ENCODE measurements at regions not wholly inside any gene's neighbourhood (a gene's known extent, or its start where the extent isn't known, plus 50 kb on each side); places are given as distances from the start of the nearest gene placed in this dataset.
"Not testable (repeated sequence)": the region's sequence is repeated elsewhere in the genome, so short reads cannot be mapped to it uniquely, and the experiment has no call there.

- no peak overlapping the region for H3K9ac ChIP-seq (ENCODE audit: low read length)
- POLR2A ChIA-PET, result no interaction called here
- no peaks in the 10 kb centered on the region for H3K9me3 Mint-ChIP-seq (ENCODE audit: insufficient read depth)
- no peaks in the 10 kb centered on the region for H3K27me3 ChIP-seq (replicated peaks in 1 of 4; ENCODE audit: control extremely low read depth in 1 of 4, control insufficient read depth in 3 of 4, insufficient read depth in 4 of 4, low read length in 3 of 4)
- H3K9me3 ChIP-seq (ENCODE audit: control extremely low read depth in 1 of 3, control insufficient read depth in 2 of 3, insufficient read depth in 1 of 3, low read length in 2 of 3), result peaks cover 0 to 41% (median 3%) of the 10 kb centered on the region in 3 donors
- H3K4me3 ChIP-seq (ENCODE audit: control extremely low read depth in 1 of 5, extremely low read depth in 1 of 5, insufficient read depth in 1 of 5, low read depth in 2 of 5, low read length in 4 of 5), result no peak overlapping the region
- H3K36me3 ChIP-seq (replicated peaks in 1 of 2; ENCODE audit: control extremely low read depth in 1 of 2, control insufficient read depth in 1 of 2, extremely low read depth in 1 of 2, insufficient read depth in 2 of 2, low read length in 1 of 2), result no peaks in the 10 kb centered on the region
- TF ChIP-seq CTCF (IDR thresholded peaks at IDR 0.05), result no peak
- TF ChIP-seq EZH2 (IDR thresholded peaks at IDR 0.05; ENCODE audit: borderline replicate concordance, insufficient read depth, low read depth, low read length, poor library complexity, severe bottlenecking), result no peak
- H3K27me3 Mint-ChIP-seq, result no peaks in the 10 kb centered on the region
- CTCF ChIA-PET, result no interaction called here
- DNase-seq (no peak), ATAC-seq (ENCODE audit: low read depth) (no peak)
- H3K79me2 ChIP-seq (ENCODE audit: control insufficient read depth, insufficient read depth, low read length), result no peaks in the 10 kb centered on the region
- no peak overlapping the region for H3K27ac ChIP-seq (ENCODE audit: low read length in 2 of 2)
- H3K4me2 ChIP-seq (replicated peaks; ENCODE audit: low read depth, low read length, poor library complexity, severe bottlenecking), result no peak overlapping the region
- no peak overlapping the region for H2AFZ ChIP-seq (ENCODE audit: insufficient read depth, low read depth, low read length, poor library complexity, severe bottlenecking)
- intact Hi-C loops (cut with micrococcal nuclease), result no loop called here
- no peak overlapping the region for H3K27ac Mint-ChIP-seq
- H3K4me1 Mint-ChIP-seq, result no peaks in the 10 kb centered on the region
- H3K4me3 Mint-ChIP-seq, result no peak overlapping the region
- H3K4me1 ChIP-seq (ENCODE audit: control insufficient read depth in 2 of 2, insufficient read depth in 2 of 2, low read length in 2 of 2), result no peaks in the 10 kb centered on the region
- H4K20me1 ChIP-seq (ENCODE audit: control insufficient read depth, insufficient read depth, low read length, poor library complexity, severe bottlenecking), result no peaks in the 10 kb centered on the region
These were observed 1695.2 kb downstream of the TP53TG3F start for GRCh38 chr16:35154627-35155026.

- DNase-seq; H3K9ac ChIP-seq (ENCODE audit: low read length); CTCF ChIA-PET; H3K27me3 ChIP-seq (replicated peaks in 1 of 4; ENCODE audit: control extremely low read depth in 1 of 4, control insufficient read depth in 3 of 4, insufficient read depth in 4 of 4, low read length in 3 of 4); H4K20me1 ChIP-seq (ENCODE audit: control insufficient read depth, insufficient read depth, low read length, poor library complexity, severe bottlenecking); H2AFZ ChIP-seq (ENCODE audit: insufficient read depth, low read depth, low read length, poor library complexity, severe bottlenecking); H3K27ac Mint-ChIP-seq; H3K9me3 Mint-ChIP-seq (ENCODE audit: insufficient read depth); H3K27ac ChIP-seq (ENCODE audit: low read length in 2 of 2); ATAC-seq (ENCODE audit: low read depth); H3K4me3 Mint-ChIP-seq; H3K4me1 ChIP-seq (ENCODE audit: control insufficient read depth in 2 of 2, insufficient read depth in 2 of 2, low read length in 2 of 2); H3K4me2 ChIP-seq (replicated peaks; ENCODE audit: low read depth, low read length, poor library complexity, severe bottlenecking); H3K27me3 Mint-ChIP-seq; intact Hi-C loops (cut with micrococcal nuclease); H3K4me3 ChIP-seq (ENCODE audit: control extremely low read depth in 1 of 5, extremely low read depth in 1 of 5, insufficient read depth in 1 of 5, low read depth in 2 of 5, low read length in 4 of 5); POLR2A ChIA-PET; H3K36me3 ChIP-seq (replicated peaks in 1 of 2; ENCODE audit: control extremely low read depth in 1 of 2, control insufficient read depth in 1 of 2, extremely low read depth in 1 of 2, insufficient read depth in 2 of 2, low read length in 1 of 2); H3K79me2 ChIP-seq (ENCODE audit: control insufficient read depth, insufficient read depth, low read length); H3K4me1 Mint-ChIP-seq: not testable (repeated sequence)
- WGBS (ENCODE audit: insufficient coverage), result 84% methylated on average over 14 of the region's 15 CpGs
- H3K9me3 ChIP-seq (ENCODE audit: control extremely low read depth in 1 of 3, control insufficient read depth in 2 of 3, insufficient read depth in 1 of 3, low read length in 2 of 3), result peaks cover 0 to 14% (median 3%) of the 10 kb centered on the region in 3 donors
These were observed 1698.1 kb downstream of the TP53TG3F start for GRCh38 chr16:35157549-35157948.

GRCh38 chr16:35169324-35169723, 1709.9 kb downstream of the TP53TG3F start:
- H3K36me3 ChIP-seq (replicated peaks in 1 of 2; ENCODE audit: control extremely low read depth in 1 of 2, control insufficient read depth in 1 of 2, extremely low read depth in 1 of 2, insufficient read depth in 2 of 2, low read length in 1 of 2); intact Hi-C loops (cut with micrococcal nuclease); H2AFZ ChIP-seq (ENCODE audit: insufficient read depth, low read depth, low read length, poor library complexity, severe bottlenecking); H3K27me3 ChIP-seq (replicated peaks in 1 of 4; ENCODE audit: control extremely low read depth in 1 of 4, control insufficient read depth in 3 of 4, insufficient read depth in 4 of 4, low read length in 3 of 4); H3K4me2 ChIP-seq (replicated peaks; ENCODE audit: low read depth, low read length, poor library complexity, severe bottlenecking); H4K20me1 ChIP-seq (ENCODE audit: control insufficient read depth, insufficient read depth, low read length, poor library complexity, severe bottlenecking); H3K79me2 ChIP-seq (ENCODE audit: control insufficient read depth, insufficient read depth, low read length); H3K9ac ChIP-seq (ENCODE audit: low read length); H3K4me1 Mint-ChIP-seq; DNase-seq; POLR2A ChIA-PET; CTCF ChIA-PET; ATAC-seq (ENCODE audit: low read depth); H3K4me1 ChIP-seq (ENCODE audit: control insufficient read depth in 2 of 2, insufficient read depth in 2 of 2, low read length in 2 of 2); H3K4me3 Mint-ChIP-seq; H3K27ac Mint-ChIP-seq; H3K4me3 ChIP-seq (ENCODE audit: control extremely low read depth in 1 of 5, extremely low read depth in 1 of 5, insufficient read depth in 1 of 5, low read depth in 2 of 5, low read length in 4 of 5); H3K27ac ChIP-seq (ENCODE audit: low read length in 2 of 2); H3K27me3 Mint-ChIP-seq; H3K9me3 Mint-ChIP-seq (ENCODE audit: insufficient read depth): not testable (repeated sequence)
- H3K9me3 ChIP-seq (ENCODE audit: control extremely low read depth in 1 of 3, control insufficient read depth in 2 of 3, insufficient read depth in 1 of 3, low read length in 2 of 3), result peaks cover 0 to 27% (median 0%) of the 10 kb centered on the region in 3 donors
- 82% methylated on average over 5 of the region's 14 CpGs for WGBS (ENCODE audit: insufficient coverage)

All from B cell (primary cell).